SK-N-SH treated with all-trans-retinoic acid at 6 μM for 48 hours (cell line): ENCODE measurements at regions not wholly inside any gene's neighbourhood (a gene's known extent, or its start where the extent isn't known, plus 50 kb on each side); places are given as distances from the start of the nearest gene placed in this dataset.

ENCODE experiments used
- ATAC-seq: fragments of 200-7000 bp; cut with Tn5 transposase; 3 replicates; pipeline ENCODE4 v1.9.1; 2020; ENCODE audit warnings: mild to moderate bottlenecking, moderate library complexity
- ARNTL ChIP-seq: fragments of 450-650 bp; formaldehyde crosslinking; IDR thresholded peaks from 2 replicates; pipeline ENCODE4 v1.5.0; 2020; ENCODE audit warnings: low read depth, mild to moderate bottlenecking, moderate library complexity, borderline replicate concordance
- BACH2 ChIP-seq: fragments of 250-450 bp; sonication (Bioruptor Pico); IDR thresholded peaks from 2 replicates; pipeline ENCODE4 v1.9.0; 2021; ENCODE audit warnings: mild to moderate bottlenecking, borderline replicate concordance
- CREB5 ChIP-seq: fragments of 250-450 bp; sonication (Bioruptor Pico); IDR thresholded peaks from 2 replicates; pipeline ENCODE4 v1.5.1; 2020; ENCODE audit warnings: low read depth, mild to moderate bottlenecking, moderate library complexity
- CSDC2 ChIP-seq: fragments of 250-450 bp; sonication (Bioruptor Pico); IDR thresholded peaks from 2 replicates; pipeline ENCODE4 v1.5.0; 2020; ENCODE audit warnings: mild to moderate bottlenecking, moderate library complexity
- CSRNP3 ChIP-seq: fragments of 250-450 bp; sonication (Bioruptor Pico); IDR thresholded peaks from 2 replicates; pipeline ENCODE4 v1.5.1; 2021; ENCODE audit warnings: mild to moderate bottlenecking, moderate library complexity
- ESRRG ChIP-seq: fragments of 250-450 bp; sonication (Bioruptor Pico); IDR thresholded peaks from 2 replicates; pipeline ENCODE4 v1.6.1; 2021; ENCODE audit warnings: mild to moderate bottlenecking
- GLIS3 ChIP-seq: fragments of 250-450 bp; sonication (Bioruptor Pico); IDR thresholded peaks from 2 replicates; pipeline ENCODE4 v1.5.0; 2020; ENCODE audit warnings: mild to moderate bottlenecking, moderate library complexity
- ISL1 ChIP-seq: fragments of 250-450 bp; sonication (Bioruptor Pico); IDR thresholded peaks from 2 replicates; pipeline ENCODE4 v2.1.2; 2022; ENCODE audit warnings: mild to moderate bottlenecking, moderate library complexity
- OSR1 ChIP-seq: fragments of 250-450 bp; sonication (Bioruptor Pico); IDR thresholded peaks from 2 replicates; pipeline ENCODE4 v1.8.0; 2022; ENCODE audit warnings: moderate library complexity, mild to moderate bottlenecking, inconsistent platforms
- PATZ1 ChIP-seq: fragments of 250-450 bp; sonication (Bioruptor Pico); IDR thresholded peaks from 2 replicates; pipeline ENCODE4 v1.8.0; 2020; ENCODE audit warnings: mild to moderate bottlenecking, moderate library complexity, borderline replicate concordance
- PPARA ChIP-seq: fragments of 250-450 bp; sonication (Bioruptor Pico); IDR thresholded peaks from 2 replicates; pipeline ENCODE4 v1.5.0; 2020; ENCODE audit warnings: mild to moderate bottlenecking, borderline replicate concordance
- RARB ChIP-seq: fragments of 250-450 bp; sonication (Bioruptor Pico); IDR thresholded peaks from 2 replicates; pipeline ENCODE4 v1.8.0; 2021; ENCODE audit warnings: mild to moderate bottlenecking, moderate library complexity
- SNAI2 ChIP-seq: fragments of 250-450 bp; sonication (Bioruptor Pico); IDR thresholded peaks from 2 replicates; pipeline ENCODE4 v1.5.0; 2020; ENCODE audit warnings: mild to moderate bottlenecking, moderate library complexity
- TCF4 ChIP-seq: fragments of 250-450 bp; sonication (Bioruptor Pico); IDR thresholded peaks from 2 replicates; pipeline ENCODE4 v1.8.0; 2021; ENCODE audit warnings: mild to moderate bottlenecking, moderate library complexity, borderline replicate concordance
- TOX ChIP-seq: fragments of 250-450 bp; sonication (Bioruptor Pico); IDR thresholded peaks from 2 replicates; pipeline ENCODE4 v1.8.0; 2021; ENCODE audit warnings: mild to moderate bottlenecking, moderate library complexity, borderline replicate concordance
- TSHZ2 ChIP-seq: fragments of 250-450 bp; sonication (Bioruptor Pico); IDR thresholded peaks from 2 replicates; pipeline ENCODE4 v1.5.0; 2020; ENCODE audit warnings: mild to moderate bottlenecking, moderate library complexity
- ZC3H10 ChIP-seq: fragments of 250-450 bp; sonication (Bioruptor Pico); IDR thresholded peaks from 2 replicates; pipeline ENCODE4 v1.5.1; 2021; ENCODE audit warnings: mild to moderate bottlenecking, moderate library complexity
- ZFP3 ChIP-seq: fragments of 250-450 bp; sonication (Bioruptor Pico); IDR thresholded peaks from 2 replicates; pipeline ENCODE4 v1.5.0; 2020; ENCODE audit warnings: mild to moderate bottlenecking, moderate library complexity
- ZFP30 ChIP-seq: fragments of 450-650 bp; formaldehyde crosslinking; IDR thresholded peaks from 2 replicates; pipeline ENCODE4 v1.5.0; 2022; ENCODE audit warnings: mild to moderate bottlenecking, moderate library complexity
- ZNF70 ChIP-seq: fragments of 450-650 bp; formaldehyde crosslinking; IDR thresholded peaks from 2 replicates; pipeline ENCODE4 v1.5.0; 2020; ENCODE audit warnings: mild to moderate bottlenecking, moderate library complexity
- ZNF8 ChIP-seq: fragments of 450-650 bp; formaldehyde crosslinking; IDR thresholded peaks from 2 replicates; pipeline ENCODE4 v1.5.0; 2020; ENCODE audit warnings: mild to moderate bottlenecking, moderate library complexity

- TF ChIP-seq CSDC2 (CRISPR knock-in tag): no peak
- no peak for ATAC-seq
These were observed 90.5 kb downstream of the PJA1 start for GRCh38 chrX:69074726-69075125.

- no peak for ATAC-seq
- TF ChIP-seq TOX (CRISPR knock-in tag) (no peak), ARNTL (CRISPR knock-in tag) (no peak), ZNF70 (CRISPR knock-in tag) (no peak), ZC3H10 (CRISPR knock-in tag) (no peak), OSR1 (no peak), SNAI2 (CRISPR knock-in tag) (no peak), BACH2 (no peak), ZNF8 (CRISPR knock-in tag) (no peak), ISL1 (no peak), PPARA (no peak), CSRNP3 (CRISPR knock-in tag) (no peak), RARB (CRISPR knock-in tag) (no peak), ZFP3 (CRISPR knock-in tag) (no peak), GLIS3 (CRISPR knock-in tag) (no peak), TCF4 (CRISPR knock-in tag) (no peak), CREB5 (CRISPR knock-in tag) (no peak), TSHZ2 (no peak), PATZ1 (CRISPR knock-in tag) (no peak), ESRRG (CRISPR knock-in tag) (no peak)
- TF ChIP-seq, all 23 proteins: peak for 0
These were observed 91.5 kb downstream of the PJA1 start for GRCh38 chrX:69073721-69074120.

GRCh38 chrX:69073241-69073640 lies 92.0 kb downstream of the PJA1 start:
- no peak for ATAC-seq
- TF ChIP-seq CSRNP3 (CRISPR knock-in tag) (no peak), PATZ1 (CRISPR knock-in tag) (no peak), ESRRG (CRISPR knock-in tag) (no peak), ZC3H10 (CRISPR knock-in tag) (no peak), RARB (CRISPR knock-in tag) (no peak), ZNF70 (CRISPR knock-in tag) (no peak), CREB5 (CRISPR knock-in tag) (no peak), OSR1 (no peak), TOX (CRISPR knock-in tag) (no peak), TSHZ2 (no peak), TCF4 (CRISPR knock-in tag) (no peak), PPARA (no peak), ISL1 (no peak), ZFP30 (CRISPR knock-in tag) (no peak), ZNF8 (CRISPR knock-in tag) (no peak)
